ENCODE measurements at regions not wholly inside any gene's neighbourhood (a gene's known extent, or its start where the extent isn't known, plus 50 kb on each side); places are given as distances from the start of the nearest gene placed in this dataset.

- no peak overlapping the region for H3K4me3 ChIP-seq (ENCODE audit: low read length in 2 of 2)
- Mint-ChIP-seq H3K4me1 (no peaks in the 10 kb centered on the region), H3K9me3 (peaks cover 0 to 27% (median 9%) of the 10 kb centered on the region in 8 donors), H3K4me3 (no peak overlapping the region), H3K27ac (no peak overlapping the region), H3K36me3 (no peaks in the 10 kb centered on the region), H3K27me3 (no peaks in the 10 kb centered on the region)
- H3K9me3 ChIP-seq (ENCODE audit: control insufficient read depth in 1 of 2, low read length in 2 of 2), result no peaks in the 10 kb centered on the region
- CTCF ChIA-PET (ENCODE audit: partially characterized antibody), result no interaction called here
- H3K4me1 ChIP-seq (ENCODE audit: insufficient read depth, low read length), result no peaks in the 10 kb centered on the region
- H3K27me3 ChIP-seq (ENCODE audit: insufficient read depth, low read length), result no peaks in the 10 kb centered on the region
- no peaks in the 10 kb centered on the region for H3K36me3 ChIP-seq (ENCODE audit: insufficient read depth, low read length)
- POLR2A ChIA-PET (ENCODE audit: partially characterized antibody), result no interaction called here
- no peak overlapping the region for H3K27ac ChIP-seq (ENCODE audit: low read depth, low read length)
- DNase-seq, result no peak
- intact Hi-C loops (cut with micrococcal nuclease), result no loop called here
These were observed 1280.8 kb upstream of the AUTS2 start for GRCh38 chr7:68317476-68317875.

DNA sequence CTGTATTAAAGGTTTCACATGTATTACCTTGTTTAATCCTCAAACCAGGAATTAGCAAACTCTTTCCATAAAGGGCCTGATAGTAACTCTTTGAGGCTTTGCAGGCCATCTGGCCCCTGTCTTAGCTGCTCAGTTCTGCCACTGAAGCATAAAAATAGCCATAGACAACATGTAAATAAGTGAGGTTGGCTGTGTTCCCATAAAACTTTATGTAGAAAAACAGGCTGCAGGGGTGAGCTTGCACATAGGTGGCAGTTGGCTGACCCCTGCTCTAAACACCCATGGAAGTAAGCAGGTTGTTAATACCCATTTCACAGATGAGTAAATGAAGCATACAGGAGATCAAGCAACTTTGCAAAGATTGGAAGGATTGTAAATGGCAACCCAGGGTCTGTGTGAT lies 1279.2 kb upstream of the AUTS2 start:
- Histone ChIP-seq H3K27me3 (ENCODE audit: insufficient read depth, low read length) (no peaks in the 10 kb centered on the region), H3K36me3 (ENCODE audit: insufficient read depth, low read length) (no peaks in the 10 kb centered on the region), H3K27ac (ENCODE audit: low read depth, low read length) (no peak overlapping the region), H3K4me3 (ENCODE audit: low read length in 2 of 2) (no peak overlapping the region), H3K4me1 (ENCODE audit: insufficient read depth, low read length) (no peaks in the 10 kb centered on the region), H3K9me3 (ENCODE audit: control insufficient read depth in 1 of 2, low read length in 2 of 2) (no peaks in the 10 kb centered on the region)
- no peaks in the 10 kb centered on the region for H3K36me3 Mint-ChIP-seq
- peaks cover 2 to 20% (median 3%) of the 10 kb centered on the region in 8 donors for H3K9me3 Mint-ChIP-seq
- POLR2A ChIA-PET (ENCODE audit: partially characterized antibody), result no interaction called here
- intact Hi-C loops (cut with micrococcal nuclease), result no loop called here
- no peaks in the 10 kb centered on the region for H3K27me3 Mint-ChIP-seq
- H3K4me3 Mint-ChIP-seq, result no peak overlapping the region
- H3K4me1 Mint-ChIP-seq, result no peaks in the 10 kb centered on the region
- H3K27ac Mint-ChIP-seq, result no peak overlapping the region
- no peak for DNase-seq
- CTCF ChIA-PET (ENCODE audit: partially characterized antibody), result no interaction called here

GRCh38 chr7:68321076-68321639 lies 1277.1 kb upstream of the AUTS2 start:
- H3K9me3 Mint-ChIP-seq, result peaks cover 0 to 20% (median 4%) of the 10 kb centered on the region in 8 donors
- CTCF ChIA-PET (ENCODE audit: partially characterized antibody), result no interaction called here

DNA sequence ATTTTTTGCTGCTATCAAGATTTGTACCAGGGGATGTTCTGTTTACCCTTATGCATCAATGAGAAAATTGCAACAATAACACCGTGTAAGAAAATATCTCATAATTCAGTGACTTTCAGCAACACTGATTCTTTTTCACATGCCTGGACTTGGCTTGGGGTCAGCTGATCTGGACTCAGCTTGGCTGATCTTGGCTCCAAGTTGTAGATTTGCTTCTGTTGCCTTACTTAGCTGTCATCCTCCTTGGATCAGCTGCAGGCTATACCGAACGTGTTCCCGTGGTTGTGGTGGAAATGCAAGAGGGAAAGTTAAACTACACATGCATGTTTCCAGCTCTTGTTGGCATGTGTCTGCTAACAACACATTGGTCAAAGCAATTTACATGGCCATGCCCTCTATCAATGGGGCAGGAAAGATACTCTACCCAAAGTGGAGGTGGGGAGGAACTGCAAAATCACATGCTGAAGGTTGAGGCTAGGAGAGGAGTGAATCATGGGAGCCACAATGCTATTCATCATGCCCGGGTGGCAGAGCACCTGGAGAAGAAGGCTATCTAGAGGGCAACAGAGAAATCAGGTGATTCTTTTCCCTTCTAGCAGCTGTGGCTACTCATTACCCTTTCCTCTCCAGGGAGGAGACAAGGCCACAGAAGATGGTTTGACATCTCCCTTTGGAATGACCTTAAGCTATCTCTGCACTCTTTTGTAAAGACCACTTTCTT lies 1276.3 kb upstream of the AUTS2 start:
- H3K4me3 ChIP-seq (ENCODE audit: low read length in 2 of 2), result no peak overlapping the region
- POLR2A ChIA-PET (ENCODE audit: partially characterized antibody), result no interaction called here
- Mint-ChIP-seq H3K27ac (no peak overlapping the region), H3K9me3 (peaks cover 0 to 16% (median 4%) of the 10 kb centered on the region in 8 donors), H3K4me1 (no peaks in the 10 kb centered on the region), H3K4me3 (no peak overlapping the region), H3K27me3 (no peaks in the 10 kb centered on the region), H3K36me3 (no peaks in the 10 kb centered on the region)
- CTCF ChIA-PET (ENCODE audit: partially characterized antibody), result no interaction called here
- no peaks in the 10 kb centered on the region for H3K9me3 ChIP-seq (ENCODE audit: control insufficient read depth in 1 of 2, low read length in 2 of 2)
- H3K27me3 ChIP-seq (ENCODE audit: insufficient read depth, low read length), result no peaks in the 10 kb centered on the region
- no peaks in the 10 kb centered on the region for H3K36me3 ChIP-seq (ENCODE audit: insufficient read depth, low read length)
- H3K4me1 ChIP-seq (ENCODE audit: insufficient read depth, low read length), result no peaks in the 10 kb centered on the region
- intact Hi-C loops (cut with micrococcal nuclease), result no loop called here
- no peak overlapping the region for H3K27ac ChIP-seq (ENCODE audit: low read depth, low read length)
- DNase-seq, result no peak

More at GRCh38 chr7:68321076-68321639, 1277.1 kb upstream of the AUTS2 start:
- H3K9me3 ChIP-seq (ENCODE audit: control insufficient read depth in 1 of 2, low read length in 2 of 2), result no peaks in the 10 kb centered on the region
- Mint-ChIP-seq H3K36me3 (no peaks in the 10 kb centered on the region), H3K4me3 (no peak overlapping the region), H3K27me3 (no peaks in the 10 kb centered on the region), H3K4me1 (no peaks in the 10 kb centered on the region), H3K27ac (no peak overlapping the region)
- DNase-seq, result no peak
- no peak overlapping the region for H3K4me3 ChIP-seq (ENCODE audit: low read length in 2 of 2)
- H3K27me3 ChIP-seq (ENCODE audit: insufficient read depth, low read length), result no peaks in the 10 kb centered on the region
- no peaks in the 10 kb centered on the region for H3K36me3 ChIP-seq (ENCODE audit: insufficient read depth, low read length)
- intact Hi-C loops (cut with micrococcal nuclease), result no loop called here
- POLR2A ChIA-PET (ENCODE audit: partially characterized antibody), result no interaction called here
- H3K4me1 ChIP-seq (ENCODE audit: insufficient read depth, low read length), result no peaks in the 10 kb centered on the region
- no peak overlapping the region for H3K27ac ChIP-seq (ENCODE audit: low read depth, low read length)

- Histone ChIP-seq H3K4me1 (ENCODE audit: insufficient read depth, low read length) (no peaks in the 10 kb centered on the region), H3K4me3 (ENCODE audit: low read length in 2 of 2) (no peak overlapping the region), H3K9me3 (ENCODE audit: control insufficient read depth in 1 of 2, low read length in 2 of 2) (no peaks in the 10 kb centered on the region), H3K27me3 (ENCODE audit: insufficient read depth, low read length) (no peaks in the 10 kb centered on the region), H3K36me3 (ENCODE audit: insufficient read depth, low read length) (no peaks in the 10 kb centered on the region), H3K27ac (ENCODE audit: low read depth, low read length) (no peak overlapping the region)
- Mint-ChIP-seq H3K27me3 (no peaks in the 10 kb centered on the region), H3K4me1 (no peaks in the 10 kb centered on the region), H3K27ac (no peak overlapping the region), H3K9me3 (peaks cover 0 to 24% (median 9%) of the 10 kb centered on the region in 8 donors), H3K36me3 (no peaks in the 10 kb centered on the region), H3K4me3 (no peak overlapping the region)
- intact Hi-C loops (cut with micrococcal nuclease), result no loop called here
- POLR2A ChIA-PET (ENCODE audit: partially characterized antibody), result no interaction called here
- DNase-seq, result no peak
- CTCF ChIA-PET (ENCODE audit: partially characterized antibody), result no interaction called here
These were observed 1273.7 kb upstream of the AUTS2 start for GRCh38 chr7:68324621-68325020.

DNA sequence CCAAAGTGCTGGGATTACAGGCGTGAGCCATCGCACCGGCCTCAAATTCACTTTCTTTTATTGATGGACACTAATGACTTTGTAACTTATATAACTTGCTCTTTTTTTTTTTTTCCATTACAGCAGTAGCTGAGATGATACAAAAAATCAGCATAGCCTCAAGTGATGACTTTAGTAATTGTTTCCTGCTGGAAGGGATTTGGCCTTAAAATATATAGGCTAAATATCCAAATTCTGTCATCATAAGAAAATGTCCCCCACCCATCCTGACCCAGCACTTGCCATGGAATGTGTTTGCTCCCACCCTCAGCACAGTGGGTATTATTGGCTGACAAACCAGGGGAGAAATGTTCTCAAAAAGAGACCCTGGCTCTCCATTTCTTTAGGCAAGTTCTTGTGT lies 1264.1 kb upstream of the AUTS2 start:
- H3K4me1 ChIP-seq (ENCODE audit: insufficient read depth, low read length), result no peaks in the 10 kb centered on the region
- Mint-ChIP-seq H3K27ac (no peak overlapping the region), H3K4me3 (no peak overlapping the region), H3K4me1 (no peaks in the 10 kb centered on the region), H3K27me3 (no peaks in the 10 kb centered on the region), H3K36me3 (no peaks in the 10 kb centered on the region), H3K9me3 (peaks cover 4 to 47% (median 17%) of the 10 kb centered on the region in 8 donors)
- ChIA-PET POLR2A (ENCODE audit: partially characterized antibody) (no interaction called here), CTCF (ENCODE audit: partially characterized antibody) (no interaction called here)
- H3K9me3 ChIP-seq (ENCODE audit: control insufficient read depth in 1 of 2, low read length in 2 of 2), result no peaks in the 10 kb centered on the region
- intact Hi-C loops (cut with micrococcal nuclease), result no loop called here
- H3K27me3 ChIP-seq (ENCODE audit: insufficient read depth, low read length), result no peaks in the 10 kb centered on the region
- H3K36me3 ChIP-seq (ENCODE audit: insufficient read depth, low read length), result no peaks in the 10 kb centered on the region
- H3K4me3 ChIP-seq (ENCODE audit: low read length in 2 of 2), result no peak overlapping the region
- no peak for DNase-seq
- no peak overlapping the region for H3K27ac ChIP-seq (ENCODE audit: low read depth, low read length)

DNA sequence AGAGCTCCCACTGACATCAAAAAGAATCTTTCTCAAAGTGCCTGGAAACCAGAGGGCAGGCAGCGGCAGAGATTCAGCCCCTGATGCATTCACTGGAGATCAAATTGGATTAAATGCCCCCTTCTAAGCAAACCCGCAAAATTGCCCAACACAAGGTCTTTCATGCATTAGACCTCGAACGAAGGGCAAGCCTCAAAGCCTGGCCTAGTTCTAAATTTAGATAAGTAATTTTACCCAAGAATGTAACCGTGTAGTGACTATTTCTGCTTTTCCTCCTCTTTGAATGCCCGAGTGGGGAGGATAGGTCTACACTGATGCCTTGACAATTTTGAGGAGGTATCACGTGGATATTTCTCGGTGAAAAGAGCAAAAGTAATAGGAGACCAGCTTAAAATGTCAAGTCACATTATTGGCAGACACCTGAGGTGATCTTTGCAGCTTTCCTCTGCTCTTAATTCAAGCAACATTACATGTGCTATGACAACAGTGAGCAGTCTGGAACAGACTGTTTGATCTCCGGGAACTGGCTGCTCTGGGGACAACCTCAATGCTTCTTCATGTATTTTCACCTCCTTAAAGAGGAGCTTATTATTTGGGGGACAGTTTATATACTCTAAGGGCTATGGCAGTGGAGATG lies 1263.5 kb upstream of the AUTS2 start:
- CTCF ChIA-PET (ENCODE audit: partially characterized antibody), result no interaction called here
- POLR2A ChIA-PET (ENCODE audit: partially characterized antibody), result no interaction called here

More for the DNA sequence above, 1263.5 kb upstream of the AUTS2 start:
- Mint-ChIP-seq H3K4me3 (no peak overlapping the region), H3K27me3 (no peaks in the 10 kb centered on the region), H3K4me1 (no peaks in the 10 kb centered on the region), H3K36me3 (no peaks in the 10 kb centered on the region), H3K9me3 (peaks cover 4 to 49% (median 18%) of the 10 kb centered on the region in 8 donors), H3K27ac (no peak overlapping the region)
- Histone ChIP-seq H3K36me3 (ENCODE audit: insufficient read depth, low read length) (no peaks in the 10 kb centered on the region), H3K4me1 (ENCODE audit: insufficient read depth, low read length) (no peaks in the 10 kb centered on the region), H3K27me3 (ENCODE audit: insufficient read depth, low read length) (no peaks in the 10 kb centered on the region), H3K4me3 (ENCODE audit: low read length in 2 of 2) (no peak overlapping the region), H3K9me3 (ENCODE audit: control insufficient read depth in 1 of 2, low read length in 2 of 2) (no peaks in the 10 kb centered on the region), H3K27ac (ENCODE audit: low read depth, low read length) (no peak overlapping the region)
- intact Hi-C loops (cut with micrococcal nuclease), result no loop called here
- no peak for DNase-seq
